ENCODE measurements at regions not wholly inside any gene's neighbourhood (a gene's known extent, or its start where the extent isn't known, plus 50 kb on each side); places are given as distances from the start of the nearest gene placed in this dataset.

- H3K9ac ChIP-seq (ENCODE audit: control insufficient read depth, extremely low read depth, insufficient read depth, low read length), result no peak overlapping the region
- no peak overlapping the region for H3K4me3 ChIP-seq (ENCODE audit: control insufficient read depth in 2 of 3, extremely low read depth in 1 of 3, insufficient read depth in 2 of 3, low read depth in 1 of 3, low read length in 3 of 3)
- dilution Hi-C loops (cut with MboI; ENCODE audit: extremely low pct_ligation_motif_present, low sequenced_read_pairs), result no loop called here
- no peaks in the 10 kb centered on the region for H3K27me3 ChIP-seq (ENCODE audit: control insufficient read depth, extremely low read depth, insufficient read depth, low read length)
- peaks cover 8% of the 10 kb centered on the region for H3K4me1 ChIP-seq (ENCODE audit: control insufficient read depth, extremely low read depth, insufficient read depth, low read length)
- no peaks in the 10 kb centered on the region for H3K79me2 ChIP-seq (ENCODE audit: control insufficient read depth, insufficient read depth, low read length)
- no peaks in the 10 kb centered on the region for H4K20me1 ChIP-seq (ENCODE audit: control insufficient read depth, extremely low read depth, insufficient read depth, low read length)
- no peak overlapping the region for H2AFZ ChIP-seq (ENCODE audit: control insufficient read depth, low read length)
- no peak for TF ChIP-seq EZH2 (IDR thresholded peaks at IDR 0.05; ENCODE audit: low read length)
- TF ChIP-seq, protein P1, sequence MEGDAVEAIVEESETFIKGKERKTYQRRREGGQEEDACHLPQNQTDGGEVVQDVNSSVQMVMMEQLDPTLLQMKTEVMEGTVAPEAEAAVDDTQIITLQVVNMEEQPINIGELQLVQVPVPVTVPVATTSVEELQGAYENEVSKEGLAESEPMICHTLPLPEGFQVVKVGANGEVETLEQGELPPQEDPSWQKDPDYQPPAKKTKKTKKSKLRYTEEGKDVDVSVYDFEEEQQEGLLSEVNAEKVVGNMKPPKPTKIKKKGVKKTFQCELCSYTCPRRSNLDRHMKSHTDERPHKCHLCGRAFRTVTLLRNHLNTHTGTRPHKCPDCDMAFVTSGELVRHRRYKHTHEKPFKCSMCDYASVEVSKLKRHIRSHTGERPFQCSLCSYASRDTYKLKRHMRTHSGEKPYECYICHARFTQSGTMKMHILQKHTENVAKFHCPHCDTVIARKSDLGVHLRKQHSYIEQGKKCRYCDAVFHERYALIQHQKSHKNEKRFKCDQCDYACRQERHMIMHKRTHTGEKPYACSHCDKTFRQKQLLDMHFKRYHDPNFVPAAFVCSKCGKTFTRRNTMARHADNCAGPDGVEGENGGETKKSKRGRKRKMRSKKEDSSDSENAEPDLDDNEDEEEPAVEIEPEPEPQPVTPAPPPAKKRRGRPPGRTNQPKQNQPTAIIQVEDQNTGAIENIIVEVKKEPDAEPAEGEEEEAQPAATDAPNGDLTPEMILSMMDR (optimal IDR thresholded peaks at IDR 0.05 in 1 of 3, IDR thresholded peaks at IDR 0.05 in 1 of 3, conservative IDR thresholded peaks at IDR 0.05 in 1 of 3; ENCODE audit: extremely low read depth in 1 of 3, insufficient read depth in 2 of 3, low read length in 3 of 3), result no peak
- H3K36me3 ChIP-seq (ENCODE audit: control insufficient read depth in 2 of 2, extremely low read depth in 1 of 2, insufficient read depth in 2 of 2, low read length in 2 of 2), result no peaks in the 10 kb centered on the region
- H3K4me2 ChIP-seq (ENCODE audit: control insufficient read depth, extremely low read depth, insufficient read depth, low read depth, low read length), result peak overlapping the region; percentile 71
- no peak overlapping the region for H3K27ac ChIP-seq (ENCODE audit: control insufficient read depth, insufficient read depth, low read length)
- FAIRE-seq, result no peak
- no peaks in the 10 kb centered on the region for H3K9me1 ChIP-seq (ENCODE audit: control insufficient read depth, extremely low read depth, insufficient read depth, low read length)
- no peaks in the 10 kb centered on the region for H3K9me3 ChIP-seq (ENCODE audit: control insufficient read depth, low read depth, low read length)
- DNase-seq (ENCODE audit: low read depth, low spot score), result no peak
Observed at GRCh38 chr9:106697390-106697749, 165.6 kb upstream of the ZNF462 start.

GRCh38 chr9:106697750-106698502, 165.0 kb upstream of the ZNF462 start:
- peak; percentile 51 for FAIRE-seq
- no peak overlapping the region for H3K27ac ChIP-seq (ENCODE audit: control insufficient read depth, insufficient read depth, low read length)
- H3K4me3 ChIP-seq (ENCODE audit: control insufficient read depth in 2 of 3, extremely low read depth in 1 of 3, insufficient read depth in 2 of 3, low read depth in 1 of 3, low read length in 3 of 3), result peak overlapping the region; percentile 1 to 52 (median 22)
- H3K79me2 ChIP-seq (ENCODE audit: control insufficient read depth, insufficient read depth, low read length), result no peaks in the 10 kb centered on the region
- H3K27me3 ChIP-seq (ENCODE audit: control insufficient read depth, extremely low read depth, insufficient read depth, low read length), result no peaks in the 10 kb centered on the region
- no peak for TF ChIP-seq EZH2 (IDR thresholded peaks at IDR 0.05; ENCODE audit: low read length)
- TF ChIP-seq, protein P1 (optimal IDR thresholded peaks at IDR 0.05 in 1 of 3, IDR thresholded peaks at IDR 0.05 in 1 of 3, conservative IDR thresholded peaks at IDR 0.05 in 1 of 3; ENCODE audit: extremely low read depth in 1 of 3, insufficient read depth in 2 of 3, low read length in 3 of 3), result no peak
- H3K9ac ChIP-seq (ENCODE audit: control insufficient read depth, extremely low read depth, insufficient read depth, low read length), result peak overlapping the region; percentile 26
- H3K9me1 ChIP-seq (ENCODE audit: control insufficient read depth, extremely low read depth, insufficient read depth, low read length), result no peaks in the 10 kb centered on the region
- H4K20me1 ChIP-seq (ENCODE audit: control insufficient read depth, extremely low read depth, insufficient read depth, low read length), result no peaks in the 10 kb centered on the region
- H3K36me3 ChIP-seq (ENCODE audit: control insufficient read depth in 2 of 2, extremely low read depth in 1 of 2, insufficient read depth in 2 of 2, low read length in 2 of 2), result no peaks in the 10 kb centered on the region
- dilution Hi-C loops (cut with MboI; ENCODE audit: extremely low pct_ligation_motif_present, low sequenced_read_pairs), result no loop called here
- H3K9me3 ChIP-seq (ENCODE audit: control insufficient read depth, low read depth, low read length), result no peaks in the 10 kb centered on the region
- no peak for DNase-seq (ENCODE audit: low read depth, low spot score)
- H2AFZ ChIP-seq (ENCODE audit: control insufficient read depth, low read length), result peak overlapping the region; percentile 46
- H3K4me2 ChIP-seq (ENCODE audit: control insufficient read depth, extremely low read depth, insufficient read depth, low read depth, low read length), result peak overlapping the region; percentile 71
- H3K4me1 ChIP-seq (ENCODE audit: control insufficient read depth, extremely low read depth, insufficient read depth, low read length), result peaks cover 8% of the 10 kb centered on the region
